Transverse colon (tissue), 4 donors: ENCODE measurements at regions not wholly inside any gene's neighbourhood (a gene's known extent, or its start where the extent isn't known, plus 50 kb on each side); places are given as distances from the start of the nearest gene placed in this dataset.

Source experiments
- POLR2A ChIP-seq: fragments of 450-650 bp; IDR thresholded peaks from one replicate; pipeline ENCODE4 v1.6.1; 2016; ENCODE audit warnings: antibody characterized with exemption, mild to moderate bottlenecking, moderate library complexity
- POLR2AphosphoS5 ChIP-seq, 3 donors: sonication (generic); formaldehyde crosslinking; IDR thresholded peaks; one replicate each; pipeline ENCODE4 v1.6.1; 2016; ENCODE audit warnings: antibody characterized with exemption in 3 of 3
- TF ChIP-seq, protein P1 (sequence below), 5 experiments: fragments of 200-600 bp in 3 of 5; fragments of 450-650 bp in 2 of 5; sonication (generic) in 3 of 5; IDR thresholded peaks; 1 replicate in 2 of 5; 2 replicates in 3 of 5; pipeline ENCODE4 v1.5.1; 2016 to 2017; ENCODE audit warnings: antibody characterized with exemption in 5 of 5, inconsistent platforms in 3 of 5, mild to moderate bottlenecking in 2 of 5, moderate library complexity in 1 of 5

DNA sequence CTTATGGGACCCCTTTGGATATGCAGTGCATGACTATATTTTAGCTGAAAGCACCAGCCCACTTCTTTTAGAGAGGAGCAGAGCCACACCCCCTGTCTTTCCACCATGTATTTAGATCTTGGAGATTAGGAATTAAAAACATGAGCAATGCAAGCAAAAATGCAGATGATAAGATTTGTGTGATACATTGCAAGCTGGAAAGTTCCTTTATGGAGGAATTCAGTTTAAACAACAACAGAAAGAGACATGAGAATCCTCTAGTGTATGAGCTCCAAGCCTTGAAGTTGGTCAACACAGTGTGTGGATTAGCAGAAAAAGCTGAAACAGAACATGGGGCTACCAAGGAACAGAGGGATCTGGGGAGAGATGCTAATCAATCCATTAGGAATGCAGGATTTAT, 529.8 kb upstream of the NBEA start:
- TF ChIP-seq, protein P1, sequence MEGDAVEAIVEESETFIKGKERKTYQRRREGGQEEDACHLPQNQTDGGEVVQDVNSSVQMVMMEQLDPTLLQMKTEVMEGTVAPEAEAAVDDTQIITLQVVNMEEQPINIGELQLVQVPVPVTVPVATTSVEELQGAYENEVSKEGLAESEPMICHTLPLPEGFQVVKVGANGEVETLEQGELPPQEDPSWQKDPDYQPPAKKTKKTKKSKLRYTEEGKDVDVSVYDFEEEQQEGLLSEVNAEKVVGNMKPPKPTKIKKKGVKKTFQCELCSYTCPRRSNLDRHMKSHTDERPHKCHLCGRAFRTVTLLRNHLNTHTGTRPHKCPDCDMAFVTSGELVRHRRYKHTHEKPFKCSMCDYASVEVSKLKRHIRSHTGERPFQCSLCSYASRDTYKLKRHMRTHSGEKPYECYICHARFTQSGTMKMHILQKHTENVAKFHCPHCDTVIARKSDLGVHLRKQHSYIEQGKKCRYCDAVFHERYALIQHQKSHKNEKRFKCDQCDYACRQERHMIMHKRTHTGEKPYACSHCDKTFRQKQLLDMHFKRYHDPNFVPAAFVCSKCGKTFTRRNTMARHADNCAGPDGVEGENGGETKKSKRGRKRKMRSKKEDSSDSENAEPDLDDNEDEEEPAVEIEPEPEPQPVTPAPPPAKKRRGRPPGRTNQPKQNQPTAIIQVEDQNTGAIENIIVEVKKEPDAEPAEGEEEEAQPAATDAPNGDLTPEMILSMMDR (IDR thresholded peaks at IDR 0.05), result no peak
- TF ChIP-seq POLR2AphosphoS5 (IDR thresholded peaks at IDR 0.05), result no peak
- no peak for TF ChIP-seq POLR2A
